IMR-90 (cell line): ENCODE measurements at regions not wholly inside any gene's neighbourhood (a gene's known extent, or its start where the extent isn't known, plus 50 kb on each side); places are given as distances from the start of the nearest gene placed in this dataset.

ENCODE experiments used
- ATAC-seq: fragments of 200-7000 bp; cut with Tn5 transposase; 2 replicates; pipeline ENCODE4 v1.9.1; 2020; ENCODE audit warnings: low read depth, mild to moderate bottlenecking, moderate library complexity
- BruUV-seq: library from RNA; stranded (reverse); fragments of 400-500 nt; replicated peaks from 2 replicates; lab custom pipeline; 2021; lab: Mats Ljungman, UMichigan
- CTCF ChIA-PET: fragments of 300-600 bp; formaldehyde crosslinking; extraction: SDS; loops from one replicate; lab custom pipeline; 2021; ENCODE audit warnings: antibody characterized with exemption; lab: Yijun Ruan, JAX
- POLR2A ChIA-PET: fragments of 300-600 bp; sonication (Branson Sonifier 250); formaldehyde crosslinking; loops from one replicate; lab custom pipeline; 2022; ENCODE audit warnings: antibody characterized with exemption; ENCODE audit not compliant: unreplicated experiment; lab: Charles Lee
- DNase-seq: peaks from one replicate; pipeline ENCODE4 v3.0.0; 2013
- H2AFZ ChIP-seq: replicated peaks from 2 replicates; pipeline ENCODE3; 2013; ENCODE audit warnings: low read length, mild to moderate bottlenecking; ENCODE audit not compliant: poor library complexity
- H2AK5ac ChIP-seq: 2 replicates; pipeline ENCODE4 v1.6.1; 2013; ENCODE audit warnings: low read depth, low read length, inconsistent platforms
- H2AK9ac ChIP-seq: replicated peaks from 2 replicates; pipeline ENCODE3; 2013; ENCODE audit warnings: mild to moderate bottlenecking, low read depth, low read length, moderate library complexity; ENCODE audit not compliant: poor library complexity
- H2BK120ac ChIP-seq: 2 replicates; pipeline ENCODE4 v1.6.1; 2013; ENCODE audit warnings: low read depth, low read length, inconsistent platforms
- H2BK15ac ChIP-seq: 3 replicates; pipeline ENCODE4 v1.6.1; 2013; ENCODE audit warnings: low read depth, low read length, inconsistent platforms
- H2BK20ac ChIP-seq: 2 replicates; pipeline ENCODE4 v1.6.1; 2013; ENCODE audit warnings: low read depth, mild to moderate bottlenecking, inconsistent platforms, low read length, moderate library complexity
- H2BK5ac ChIP-seq: 2 replicates; pipeline ENCODE4 v1.6.1; 2013; ENCODE audit warnings: mild to moderate bottlenecking, low read depth, low read length, inconsistent platforms; ENCODE audit not compliant: poor library complexity, severe bottlenecking
- H3K14ac ChIP-seq: replicated peaks from 2 replicates; pipeline ENCODE4 v1.6.1; 2013; ENCODE audit warnings: low read depth, low read length, inconsistent platforms
- H3K18ac ChIP-seq: 2 replicates; pipeline ENCODE4 v1.6.1; 2013; ENCODE audit warnings: low read depth, low read length, control low read depth
- H3K23ac ChIP-seq: 2 replicates; pipeline ENCODE4 v1.6.1; 2013; ENCODE audit warnings: low read depth, low read length, inconsistent platforms
- H3K27ac ChIP-seq: 2 replicates; pipeline ENCODE4 v1.5.1; 2013; ENCODE audit warnings: mild to moderate bottlenecking, control low read depth, low read length; ENCODE audit not compliant: insufficient read depth
- H3K27me3 ChIP-seq: 2 replicates; pipeline ENCODE4 v1.6.1; 2013; ENCODE audit warnings: low read length; ENCODE audit not compliant: control insufficient read depth, insufficient read depth
- H3K36me3 ChIP-seq: 2 replicates; pipeline ENCODE4 v1.6.1; 2013; ENCODE audit warnings: low read length, mixed read lengths; ENCODE audit not compliant: control insufficient read depth, insufficient read depth
- H3K4ac ChIP-seq: 2 replicates; pipeline ENCODE4 v1.6.1; 2013; ENCODE audit warnings: low read depth, low read length, inconsistent platforms
- H3K4me1 ChIP-seq: 2 replicates; pipeline ENCODE4 v1.6.1; 2013; ENCODE audit warnings: low read length, mixed read lengths; ENCODE audit not compliant: control insufficient read depth, insufficient read depth
- H3K4me2 ChIP-seq: 2 replicates; pipeline ENCODE4 v1.6.1; 2013; ENCODE audit warnings: low read depth, mild to moderate bottlenecking, control low read depth, low read length, moderate library complexity
- H3K4me3 ChIP-seq: 2 replicates; pipeline ENCODE4 v1.5.1; 2013; ENCODE audit warnings: low read depth, mild to moderate bottlenecking, control low read depth, low read length, moderate library complexity; ENCODE audit not compliant: insufficient read depth
- H3K56ac ChIP-seq: 2 replicates; pipeline ENCODE4 v1.6.1; 2013; ENCODE audit warnings: low read length, inconsistent platforms; ENCODE audit not compliant: insufficient read depth; ENCODE audit errors: extremely low read depth
- H3K79me1 ChIP-seq, 2 experiments: 2 replicates each; pipeline ENCODE4 v1.6.1; 2013; ENCODE audit warnings: low read length in 2 of 2, inconsistent platforms in 1 of 2, low read depth in 1 of 2
- H3K9ac ChIP-seq: 2 replicates; pipeline ENCODE4 v1.6.1; 2013; ENCODE audit warnings: low read depth, low read length, control low read depth
- H3K9me1 ChIP-seq: 2 replicates; pipeline ENCODE4 v1.6.1; 2013; ENCODE audit warnings: low read length, inconsistent platforms; ENCODE audit not compliant: insufficient read depth
- H3K9me3 ChIP-seq: 2 replicates; pipeline ENCODE4 v1.6.1; 2013; ENCODE audit warnings: low read length; ENCODE audit not compliant: control insufficient read depth, insufficient read depth
- H4K20me1 ChIP-seq: 2 replicates; pipeline ENCODE4 v1.6.1; 2013; ENCODE audit warnings: low read length, inconsistent platforms; ENCODE audit not compliant: insufficient read depth
- H4K5ac ChIP-seq: 2 replicates; pipeline ENCODE4 v1.6.1; 2013; ENCODE audit warnings: mild to moderate bottlenecking, low read depth, low read length, control low read depth
- H4K8ac ChIP-seq, 2 experiments: 2 replicates each; pipeline ENCODE4 v1.6.1; 2013; ENCODE audit warnings: low read depth in 2 of 2, low read length in 2 of 2, control low read depth in 1 of 2, inconsistent platforms in 1 of 2
- H4K91ac ChIP-seq: 2 replicates; pipeline ENCODE4 v1.6.1; 2013; ENCODE audit warnings: low read depth, low read length, inconsistent platforms; ENCODE audit not compliant: insufficient read depth
- BHLHE40 ChIP-seq: fragments of 150-350 bp; IDR thresholded peaks from 2 replicates; pipeline ENCODE4 v1.6.1; 2016; ENCODE audit warnings: mild to moderate bottlenecking, low read depth, low read length
- CEBPB ChIP-seq: IDR thresholded peaks from 2 replicates; pipeline ENCODE4 v1.6.1; 2012; ENCODE audit warnings: low read depth, low read length, improper control_type of control experiment
- CHD1 ChIP-seq: IDR thresholded peaks from 2 replicates; pipeline ENCODE4 v1.6.1; 2012; ENCODE audit warnings: low read depth, low read length, improper control_type of control experiment
- CTCF ChIP-seq: conservative IDR thresholded peaks from 2 replicates; pipeline ENCODE4 v1.5.1; 2012; ENCODE audit warnings: mild to moderate bottlenecking, low read depth, low read length, improper control_type of control experiment
- FOS ChIP-seq: fragments of 150-350 bp; IDR thresholded peaks from 2 replicates; pipeline ENCODE4 v1.6.1; 2016; ENCODE audit warnings: low read depth, low read length
- MAFK ChIP-seq: IDR thresholded peaks from 2 replicates; pipeline ENCODE4 v1.6.1; 2012; ENCODE audit warnings: low read depth, low read length, improper control_type of control experiment
- MAZ ChIP-seq: IDR thresholded peaks from 2 replicates; pipeline ENCODE4 v1.6.1; 2012; ENCODE audit warnings: low read depth, mild to moderate bottlenecking, low read length, improper control_type of control experiment, moderate library complexity, borderline replicate concordance
- MXI1 ChIP-seq: IDR thresholded peaks from 2 replicates; pipeline ENCODE4 v1.6.1; 2012; ENCODE audit warnings: low read depth, mild to moderate bottlenecking, low read length, moderate library complexity, borderline replicate concordance
- NFE2L2 ChIP-seq: fragments of 150-350 bp; IDR thresholded peaks from 2 replicates; pipeline ENCODE4 v1.6.1; 2016; ENCODE audit warnings: low read depth, mild to moderate bottlenecking, low read length
- RCOR1 ChIP-seq: IDR thresholded peaks from 2 replicates; pipeline ENCODE4 v1.6.1; 2012; ENCODE audit warnings: mild to moderate bottlenecking, low read length, improper control_type of control experiment; ENCODE audit not compliant: insufficient replicate concordance
- RFX5 ChIP-seq: IDR thresholded peaks from 2 replicates; pipeline ENCODE4 v1.8.0; 2012; ENCODE audit warnings: low read depth, mild to moderate bottlenecking, low read length, moderate library complexity
- SMC3 ChIP-seq: fragments of 150-350 bp; IDR thresholded peaks from 2 replicates; pipeline ENCODE4 v1.6.1; 2016; ENCODE audit warnings: low read depth, mild to moderate bottlenecking, antibody characterized with exemption, low read length, moderate library complexity
- WGBS, 2 experiments: methylation state at CpG; one replicate each; pipeline versions ENCODE4 v1.1.5 to v1.1.7; 2013; ENCODE audit warnings: missing lambda C conversion rate in 2 of 2; ENCODE audit not compliant: insufficient read length in 1 of 2; ENCODE audit errors: extremely low coverage in 2 of 2; 5-methylcytosine and 5-hydroxymethylcytosine counted together
- dilution Hi-C: fragments of 300-500 bp; cut with HindIII; formaldehyde crosslinking; loops from one replicate; pipeline ENCODE4 v1.14.3; 2018; ENCODE audit warnings: low sequenced_read_pairs; ENCODE audit not compliant: unreplicated experiment
- in situ Hi-C: fragments of 300-500 bp; cut with MboI; formaldehyde crosslinking; loops from 3 replicates; pipeline ENCODE4 v1.14.3; 2019; ENCODE audit warnings: low sequenced_read_pairs, inconsistent platforms, mixed read lengths
- intact Hi-C: fragments of 100-400 bp; cut with micrococcal nuclease; formaldehyde crosslinking; loops from 2 replicates; pipeline ENCODE4 v1.10.0; 2022

GRCh38 chr3:83625261-83625660 is 1333.5 kb upstream of the CADM2 start:
- Histone ChIP-seq H3K27me3 (no peaks in the 10 kb centered on the region), H4K91ac (no peak overlapping the region), H4K5ac (no peak overlapping the region), H3K9ac (no peak overlapping the region), H2AK5ac (no peak overlapping the region), H3K27ac (no peak overlapping the region), H2AK9ac (no peak overlapping the region), H4K8ac (no peak overlapping the region), H3K4ac (no peak overlapping the region), H2BK5ac (no peak overlapping the region), H3K4me3 (no peak overlapping the region), H3K4me1 (no peaks in the 10 kb centered on the region), H2AFZ (no peak overlapping the region), H3K4me2 (no peak overlapping the region), H3K56ac (no peak overlapping the region), H3K23ac (no peak overlapping the region), H3K79me1 (no peaks in the 10 kb centered on the region), H2BK15ac (no peak overlapping the region), H4K20me1 (no peaks in the 10 kb centered on the region), H3K18ac (no peak overlapping the region), H2BK120ac (no peak overlapping the region), H3K14ac (no peak overlapping the region), H3K9me1 (no peaks in the 10 kb centered on the region), H3K9me3 (no peaks in the 10 kb centered on the region), H3K36me3 (no peaks in the 10 kb centered on the region), H2BK20ac (no peak overlapping the region)
- intact Hi-C loops (no loop called here), dilution Hi-C loops (no loop called here), in situ Hi-C loops (no loop called here)
- ATAC-seq (no peak), DNase-seq (no peak)
- TF ChIP-seq CHD1 (no peak), MXI1 (no peak), CEBPB (no peak), RCOR1 (no peak), BHLHE40 (no peak), MAZ (no peak), SMC3 (no peak), NFE2L2 (no peak), FOS (no peak), CTCF (no peak), MAFK (no peak), RFX5 (no peak)
- ChIA-PET CTCF (no interaction called here), POLR2A (no interaction called here)
- no TSS peak for BruUV-seq
- WGBS, 2 experiments = no CpG with 5 or more reads among the region's 1 CpG
